GM12875 (cell line): ENCODE measurements at regions not wholly inside any gene's neighbourhood (a gene's known extent, or its start where the extent isn't known, plus 50 kb on each side); places are given as distances from the start of the nearest gene placed in this dataset.

Experiments
- H3K4me3 ChIP-seq: one replicate; pipeline ENCODE4 v1.5.1; 2011; ENCODE audit warnings: low read depth, low read length, control low read depth
- CTCF ChIP-seq: IDR thresholded peaks from 2 replicates; pipeline ENCODE4 v1.5.1; 2011; ENCODE audit warnings: low read depth, mild to moderate bottlenecking, control low read depth, inconsistent platforms, low read length, moderate library complexity, borderline replicate concordance; ENCODE audit not compliant: insufficient read depth

GRCh38 chr14:71672596-71672995 lies 259.6 kb upstream of the RGS6 start:
- H3K4me3 ChIP-seq: no peak overlapping the region
- no peak for TF ChIP-seq CTCF

- no peak overlapping the region for H3K4me3 ChIP-seq
- TF ChIP-seq CTCF: no peak
Measured at GRCh38 chr14:71675126-71675899, 256.9 kb upstream of the RGS6 start.

GRCh38 chr14:71675900-71676287 lies 256.3 kb upstream of the RGS6 start:
- H3K4me3 ChIP-seq: no peak overlapping the region
- TF ChIP-seq CTCF: no peak

- H3K4me3 ChIP-seq: no peak overlapping the region
- no peak for TF ChIP-seq CTCF
Measured at GRCh38 chr14:71680736-71681387, 251.4 kb upstream of the RGS6 start.

GRCh38 chr14:71682337-71682736 lies 249.9 kb upstream of the RGS6 start:
- TF ChIP-seq CTCF: no peak
- no peak overlapping the region for H3K4me3 ChIP-seq

GRCh38 chr14:71684323-71684722 lies 247.9 kb upstream of the RGS6 start:
- no peak overlapping the region for H3K4me3 ChIP-seq
- TF ChIP-seq CTCF: no peak

GRCh38 chr14:71686677-71687076 lies 245.6 kb upstream of the RGS6 start:
- H3K4me3 ChIP-seq: no peak overlapping the region
- TF ChIP-seq CTCF: no peak
